IPS-20b (cell line): ENCODE measurements at regions not wholly inside any gene's neighbourhood (a gene's known extent, or its start where the extent isn't known, plus 50 kb on each side); places are given as distances from the start of the nearest gene placed in this dataset.

Experiments used
- H3K27ac ChIP-seq: one replicate; pipeline ENCODE4 v1.5.1; 2013; ENCODE audit warnings: low read length
- H3K27me3 ChIP-seq: 2 replicates; pipeline ENCODE4 v1.6.1; 2013; ENCODE audit warnings: mild to moderate bottlenecking, low read length, inconsistent platforms; ENCODE audit not compliant: insufficient read depth
- H3K36me3 ChIP-seq: 2 replicates; pipeline ENCODE4 v1.6.1; 2013; ENCODE audit warnings: low read depth, mild to moderate bottlenecking, inconsistent platforms, low read length, moderate library complexity; ENCODE audit not compliant: insufficient read depth
- H3K4me1 ChIP-seq: 2 replicates; pipeline ENCODE4 v1.6.1; 2013; ENCODE audit warnings: mild to moderate bottlenecking, control low read depth, inconsistent platforms, low read length, moderate library complexity; ENCODE audit not compliant: insufficient read depth
- H3K4me3 ChIP-seq: 2 replicates; pipeline ENCODE4 v1.5.1; 2013; ENCODE audit warnings: mild to moderate bottlenecking, low read length, inconsistent platforms
- H3K9ac ChIP-seq: 2 replicates; pipeline ENCODE4 v1.6.1; 2013; ENCODE audit warnings: low read depth, mild to moderate bottlenecking, inconsistent platforms, low read length, moderate library complexity
- H3K9me3 ChIP-seq: 2 replicates; pipeline ENCODE4 v1.6.1; 2013; ENCODE audit warnings: mild to moderate bottlenecking, low read depth, low read length, inconsistent platforms; ENCODE audit not compliant: insufficient read depth

DNA sequence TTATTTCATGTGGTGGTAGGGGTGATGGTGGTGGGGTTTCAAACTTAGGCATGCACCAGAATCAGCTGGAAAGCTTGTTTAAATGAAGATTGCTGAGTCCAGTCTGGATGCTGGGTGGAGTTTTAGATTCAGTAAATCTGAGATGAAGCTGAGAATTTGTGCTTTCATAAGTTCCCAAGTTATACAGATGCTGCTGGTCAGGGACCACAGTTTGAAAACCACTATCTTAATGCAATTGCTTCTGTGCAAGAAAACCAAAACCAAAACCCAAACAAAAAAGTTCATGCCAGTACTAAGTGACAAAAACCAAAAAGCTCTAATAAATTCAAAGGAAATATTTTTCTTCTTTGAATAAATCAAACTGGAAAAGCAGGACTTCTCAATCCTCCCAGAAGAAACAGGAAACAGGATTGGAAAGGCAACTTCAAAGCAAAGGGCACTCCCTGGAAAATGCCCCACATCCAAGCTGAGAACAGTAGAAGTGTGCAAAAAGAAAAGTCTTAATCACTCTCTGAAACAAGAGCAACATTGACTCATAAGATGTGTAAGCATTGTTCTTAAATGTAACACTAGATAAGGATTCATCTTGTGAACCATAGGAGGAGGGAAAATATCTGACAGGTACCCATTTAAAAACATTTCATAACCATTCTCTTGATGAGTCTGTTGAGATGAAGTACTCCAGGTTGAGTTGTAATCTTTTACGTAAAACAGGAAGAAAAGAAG, 481.5 kb upstream of the HSF2 start:
- Histone ChIP-seq H3K4me3 (no peak overlapping the region), H3K9me3 (no peaks in the 10 kb centered on the region), H3K27ac (no peak overlapping the region), H3K4me1 (no peaks in the 10 kb centered on the region; the same call in 1 of the 2 replicates), H3K27me3 (no peaks in the 10 kb centered on the region), H3K9ac (no peak overlapping the region), H3K36me3 (no peaks in the 10 kb centered on the region)

- Histone ChIP-seq H3K27me3 (no peaks in the 10 kb centered on the region), H3K36me3 (no peaks in the 10 kb centered on the region), H3K4me3 (no peak overlapping the region), H3K4me1 (no peaks in the 10 kb centered on the region; the same call in 1 of the 2 replicates), H3K9me3 (no peaks in the 10 kb centered on the region), H3K9ac (no peak overlapping the region), H3K27ac (no peak overlapping the region)
Observed at GRCh38 chr6:121920616-121921015, 478.8 kb upstream of the HSF2 start.

DNA sequence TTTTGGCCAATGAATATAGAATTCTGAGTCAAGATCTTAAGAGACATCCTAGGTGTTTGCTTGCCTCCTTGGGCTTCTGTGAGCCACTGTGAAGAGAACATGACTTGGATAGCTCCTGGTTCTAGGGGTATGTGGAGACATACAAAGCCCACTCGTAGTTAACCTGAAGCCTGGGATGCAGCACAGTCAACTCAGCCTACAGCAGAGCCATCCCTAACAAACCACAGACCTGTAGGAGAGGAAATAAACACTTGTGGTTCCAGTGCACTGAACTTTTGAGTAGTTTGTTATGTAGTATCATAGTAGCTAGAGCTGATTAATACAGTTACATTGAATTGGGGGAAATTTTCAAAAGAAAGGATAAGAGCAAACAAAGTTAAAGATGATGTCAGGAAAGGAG, 474.4 kb upstream of the HSF2 start:
- no peak overlapping the region for H3K27ac ChIP-seq
- H3K4me3 ChIP-seq = no peak overlapping the region
- H3K36me3 ChIP-seq = no peaks in the 10 kb centered on the region
- H3K27me3 ChIP-seq = no peaks in the 10 kb centered on the region
- no peak overlapping the region for H3K9ac ChIP-seq
- no peaks in the 10 kb centered on the region for H3K9me3 ChIP-seq
- H3K4me1 ChIP-seq = peaks cover 6% of the 10 kb centered on the region; the same call in 1 of the 2 replicates

- Histone ChIP-seq H3K36me3 (no peaks in the 10 kb centered on the region), H3K9me3 (no peaks in the 10 kb centered on the region), H3K9ac (no peak overlapping the region), H3K27ac (no peak overlapping the region), H3K27me3 (no peaks in the 10 kb centered on the region), H3K4me1 (peaks cover 6% of the 10 kb centered on the region; the same call in 1 of the 2 replicates), H3K4me3 (no peak overlapping the region)
Observed at GRCh38 chr6:121925534-121926255, 473.8 kb upstream of the HSF2 start.

DNA sequence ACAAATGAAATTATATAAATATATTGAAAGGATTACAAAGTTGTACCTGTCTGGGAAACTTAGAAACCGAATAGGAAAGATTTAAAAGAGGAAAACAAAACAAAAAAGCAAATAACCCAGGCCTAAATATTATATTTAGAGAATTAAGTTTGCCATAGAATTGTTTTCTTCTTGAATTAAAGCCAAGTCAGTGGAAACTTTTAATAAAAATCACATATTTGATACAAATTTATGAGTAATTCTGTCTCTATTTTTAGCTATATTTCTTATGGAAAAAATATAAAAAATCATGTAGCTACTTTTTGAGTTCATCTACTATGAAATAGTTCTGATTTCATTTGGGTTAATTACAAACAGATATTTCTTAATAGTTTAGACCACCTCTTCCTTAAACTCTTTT, 470.2 kb upstream of the HSF2 start:
- Histone ChIP-seq H3K36me3 (no peaks in the 10 kb centered on the region), H3K4me3 (no peak overlapping the region), H3K9ac (no peak overlapping the region), H3K27me3 (no peaks in the 10 kb centered on the region), H3K4me1 (peaks cover 32% of the 10 kb centered on the region; the same call in 1 of the 2 replicates), H3K27ac (no peak overlapping the region), H3K9me3 (no peaks in the 10 kb centered on the region)

DNA sequence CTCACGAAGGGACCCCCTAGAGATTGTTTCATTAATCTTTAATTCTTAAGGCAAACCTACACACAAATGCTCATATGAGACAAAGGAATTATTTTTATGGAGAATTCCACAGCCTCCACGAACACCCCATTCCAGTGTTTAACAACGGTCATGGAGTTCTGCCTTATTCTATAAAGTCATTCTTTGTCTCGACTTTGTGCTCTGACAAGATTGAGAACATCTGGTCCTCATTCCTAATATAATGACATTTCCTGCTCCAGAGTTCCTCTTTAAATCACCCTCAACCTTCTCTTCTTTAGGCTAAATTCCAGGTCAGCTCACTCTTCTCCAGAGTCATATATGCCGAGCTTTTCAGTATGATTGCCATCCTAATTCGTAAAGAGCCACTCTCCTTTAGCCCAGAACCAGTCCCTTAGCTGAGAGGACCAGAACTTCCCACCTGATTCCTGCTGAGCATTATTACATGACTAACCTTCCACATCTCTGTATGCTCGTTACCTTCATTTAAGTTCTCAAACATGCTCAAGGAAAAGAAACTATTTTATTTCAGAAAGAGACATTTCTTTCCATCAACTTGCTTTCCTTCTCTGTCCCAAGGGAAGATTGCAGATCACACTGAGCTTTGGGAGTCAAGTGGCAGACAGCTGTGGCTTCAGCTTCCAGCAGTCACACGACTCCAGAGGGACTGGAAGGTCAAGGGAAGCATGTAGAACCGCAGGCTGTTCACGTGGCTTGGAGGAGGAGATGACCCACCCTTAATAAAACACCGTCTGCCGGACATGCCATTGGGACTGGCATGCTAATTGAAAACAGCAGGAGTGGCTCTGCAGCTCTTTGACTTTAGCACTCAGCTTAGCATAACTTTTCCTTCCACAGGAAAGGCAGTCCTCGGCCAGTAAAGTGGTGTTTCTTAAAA, 467.1 kb upstream of the HSF2 start:
- H3K27ac ChIP-seq = peak overlapping the region; percentile 1
- no peaks in the 10 kb centered on the region for H3K9me3 ChIP-seq
- H3K4me1 ChIP-seq = peaks cover 32% of the 10 kb centered on the region; the same call in 1 of the 2 replicates
- H3K9ac ChIP-seq = peak overlapping the region; percentile 1; the same call in 1 of the 2 replicates
- H3K36me3 ChIP-seq = no peaks in the 10 kb centered on the region
- no peaks in the 10 kb centered on the region for H3K27me3 ChIP-seq
- peak overlapping the region; percentile 6; the same call in 1 of the 2 replicates for H3K4me3 ChIP-seq

DNA sequence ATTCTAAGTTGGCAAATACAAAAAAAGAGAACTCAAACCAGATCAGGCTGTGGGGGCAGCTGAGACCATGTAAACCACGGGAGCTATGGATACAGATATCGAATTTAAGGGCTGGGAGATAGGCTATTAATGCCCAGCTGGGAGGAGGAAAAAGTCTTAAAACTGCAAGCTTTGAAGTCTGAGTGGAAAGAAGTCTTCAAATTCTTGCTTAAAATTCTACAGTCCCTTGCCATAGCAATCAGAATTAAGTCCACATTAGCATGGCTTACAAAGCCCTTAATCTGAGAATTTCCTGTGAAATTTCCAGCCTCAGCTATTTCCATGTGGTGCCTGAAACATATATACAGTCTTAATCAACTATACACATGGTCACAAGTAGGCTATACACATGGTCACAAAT, 465.0 kb upstream of the HSF2 start:
- Histone ChIP-seq H3K4me3 (no peak overlapping the region), H3K9me3 (no peaks in the 10 kb centered on the region), H3K27ac (no peak overlapping the region), H3K27me3 (no peaks in the 10 kb centered on the region), H3K9ac (no peak overlapping the region), H3K36me3 (no peaks in the 10 kb centered on the region), H3K4me1 (peaks cover 29% of the 10 kb centered on the region; the same call in 1 of the 2 replicates)

- H3K4me3 ChIP-seq = no peak overlapping the region
- H3K27me3 ChIP-seq = no peaks in the 10 kb centered on the region
- no peaks in the 10 kb centered on the region for H3K36me3 ChIP-seq
- no peak overlapping the region for H3K27ac ChIP-seq
- H3K9me3 ChIP-seq = no peaks in the 10 kb centered on the region; the same call in 1 of the 2 replicates
- peaks cover 4% of the 10 kb centered on the region; the same call in 1 of the 2 replicates for H3K4me1 ChIP-seq
- H3K9ac ChIP-seq = no peak overlapping the region
Observed at GRCh38 chr6:121940728-121941127, 458.7 kb upstream of the HSF2 start.

DNA sequence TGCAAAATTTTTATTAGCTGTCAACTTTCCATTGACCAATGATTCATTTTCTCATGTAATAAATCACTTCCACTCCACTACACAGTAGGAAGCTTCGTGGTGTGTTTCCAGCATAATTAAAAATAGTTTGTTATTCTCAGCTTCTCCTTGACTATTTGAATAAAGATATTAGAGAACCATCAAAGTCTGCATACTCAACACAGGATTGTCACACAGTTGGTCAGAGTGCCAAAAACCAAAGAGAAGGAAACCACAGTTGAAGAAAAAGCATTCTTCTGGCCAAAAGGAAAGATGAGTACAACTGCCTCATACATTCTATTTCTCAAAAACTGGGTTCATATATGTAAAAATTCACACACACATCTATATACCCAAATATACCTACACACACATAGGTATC, 455.1 kb upstream of the HSF2 start:
- Histone ChIP-seq H3K4me1 (peaks cover 4% of the 10 kb centered on the region; the same call in 1 of the 2 replicates), H3K36me3 (no peaks in the 10 kb centered on the region), H3K27me3 (no peaks in the 10 kb centered on the region), H3K9me3 (no peaks in the 10 kb centered on the region; the same call in 1 of the 2 replicates), H3K4me3 (no peak overlapping the region), H3K27ac (no peak overlapping the region), H3K9ac (no peak overlapping the region)

DNA sequence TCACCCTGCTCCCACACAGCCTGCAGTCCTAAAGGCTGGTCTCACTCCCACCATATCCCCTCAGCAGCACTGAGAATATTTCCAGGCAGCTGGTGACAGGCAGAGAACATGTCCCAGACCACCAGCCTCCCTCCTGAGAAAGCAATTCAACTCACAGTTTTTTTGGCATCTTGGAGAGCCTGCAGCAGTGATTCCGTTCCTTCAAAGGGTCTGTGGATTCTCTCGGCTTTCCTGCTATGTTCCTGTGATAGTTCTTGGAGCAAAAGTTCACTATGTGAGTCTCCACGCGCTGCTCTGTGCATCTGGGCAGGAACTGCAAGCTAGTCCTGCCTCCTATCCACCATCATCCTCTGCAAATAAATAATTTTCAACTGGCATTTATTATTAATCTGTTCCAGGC, 448.3 kb upstream of the HSF2 start:
- Histone ChIP-seq H3K4me3 (no peak overlapping the region), H3K36me3 (no peaks in the 10 kb centered on the region), H3K27me3 (no peaks in the 10 kb centered on the region), H3K9me3 (peaks cover 9% of the 10 kb centered on the region), H3K9ac (no peak overlapping the region), H3K27ac (no peak overlapping the region), H3K4me1 (no peaks in the 10 kb centered on the region)

DNA sequence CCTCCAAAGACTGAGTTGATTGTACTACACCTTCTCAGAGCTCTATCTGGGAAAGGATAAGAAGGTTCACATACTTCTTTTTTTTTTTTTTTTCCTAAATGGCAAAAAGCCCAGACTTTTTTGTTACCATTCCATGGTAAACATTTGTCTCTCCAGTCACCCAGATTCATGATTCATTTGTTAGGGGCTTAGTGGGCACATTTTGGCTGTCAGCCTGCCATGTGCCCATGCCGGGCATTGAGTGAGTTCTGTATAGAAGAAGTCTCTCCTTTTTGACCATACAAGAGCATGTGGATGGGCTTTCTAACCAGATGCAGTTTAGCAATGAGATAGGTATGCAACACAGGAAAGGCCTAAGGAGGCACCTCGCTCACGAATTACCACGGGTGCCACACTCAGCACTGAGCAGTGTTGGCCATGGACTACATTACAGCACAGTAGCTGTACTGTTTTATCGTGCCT, 447.5 kb upstream of the HSF2 start:
- Histone ChIP-seq H3K4me1 (no peaks in the 10 kb centered on the region), H3K4me3 (no peak overlapping the region), H3K27ac (no peak overlapping the region), H3K27me3 (no peaks in the 10 kb centered on the region), H3K9ac (no peak overlapping the region), H3K36me3 (no peaks in the 10 kb centered on the region), H3K9me3 (peaks cover 9% of the 10 kb centered on the region)
